ENCODE measurements at regions not wholly inside any gene's neighbourhood (a gene's known extent, or its start where the extent isn't known, plus 50 kb on each side); places are given as distances from the start of the nearest gene placed in this dataset.
"Not testable (repeated sequence)": the region's sequence is repeated elsewhere in the genome, so short reads cannot be mapped to it uniquely, and the experiment has no call there.

DNA sequence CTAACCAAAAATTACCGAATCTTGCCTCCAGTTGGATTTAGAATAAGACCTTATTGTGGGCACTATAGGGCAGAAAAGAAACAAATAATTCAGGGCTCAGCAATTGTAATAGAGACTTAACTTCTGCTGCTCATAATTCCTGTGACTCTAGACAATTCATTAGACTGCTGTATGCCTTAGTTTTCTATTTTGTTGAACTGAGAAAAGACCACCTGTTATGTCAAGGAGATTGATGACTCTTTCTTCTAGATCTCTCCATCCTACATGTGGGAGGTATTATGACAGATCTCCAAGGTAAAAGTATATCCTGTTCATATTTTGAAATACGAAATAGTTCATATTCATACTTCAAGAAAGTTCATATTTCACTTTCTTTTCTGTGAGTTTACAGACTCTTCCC is 605.1 kb downstream of the PSAT1 start:
- no peak for DNase-seq (ENCODE audit: low read depth)
- in situ Hi-C loops (cut with HindIII; ENCODE audit: low sequenced_read_pairs), result no loop called here
- TF ChIP-seq, protein P1, sequence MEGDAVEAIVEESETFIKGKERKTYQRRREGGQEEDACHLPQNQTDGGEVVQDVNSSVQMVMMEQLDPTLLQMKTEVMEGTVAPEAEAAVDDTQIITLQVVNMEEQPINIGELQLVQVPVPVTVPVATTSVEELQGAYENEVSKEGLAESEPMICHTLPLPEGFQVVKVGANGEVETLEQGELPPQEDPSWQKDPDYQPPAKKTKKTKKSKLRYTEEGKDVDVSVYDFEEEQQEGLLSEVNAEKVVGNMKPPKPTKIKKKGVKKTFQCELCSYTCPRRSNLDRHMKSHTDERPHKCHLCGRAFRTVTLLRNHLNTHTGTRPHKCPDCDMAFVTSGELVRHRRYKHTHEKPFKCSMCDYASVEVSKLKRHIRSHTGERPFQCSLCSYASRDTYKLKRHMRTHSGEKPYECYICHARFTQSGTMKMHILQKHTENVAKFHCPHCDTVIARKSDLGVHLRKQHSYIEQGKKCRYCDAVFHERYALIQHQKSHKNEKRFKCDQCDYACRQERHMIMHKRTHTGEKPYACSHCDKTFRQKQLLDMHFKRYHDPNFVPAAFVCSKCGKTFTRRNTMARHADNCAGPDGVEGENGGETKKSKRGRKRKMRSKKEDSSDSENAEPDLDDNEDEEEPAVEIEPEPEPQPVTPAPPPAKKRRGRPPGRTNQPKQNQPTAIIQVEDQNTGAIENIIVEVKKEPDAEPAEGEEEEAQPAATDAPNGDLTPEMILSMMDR (IDR thresholded peaks at IDR 0.05; ENCODE audit: low read depth, low read length, missing control alignments), result no peak
- H3K4me3 ChIP-seq (ENCODE audit: low read depth, low read length), result no peak overlapping the region

DNA sequence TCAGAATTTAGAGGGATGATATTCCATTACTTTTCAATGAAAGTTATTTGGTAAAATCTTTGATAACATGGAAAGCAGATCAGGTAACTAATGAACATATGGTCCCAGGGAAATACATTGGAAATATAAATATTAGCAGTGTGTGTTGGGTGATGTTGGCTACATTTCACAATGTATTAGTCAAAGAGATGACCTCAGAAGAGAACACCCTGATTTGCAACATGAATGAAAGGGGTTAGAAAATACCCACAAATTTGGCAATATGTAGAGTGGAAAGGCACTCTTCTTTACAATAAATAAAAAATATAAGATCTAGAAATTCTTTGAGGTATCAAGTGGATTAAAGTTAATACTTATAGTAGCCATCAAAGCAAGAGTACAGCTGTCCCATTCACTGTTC is 606.7 kb downstream of the PSAT1 start:
- no peak overlapping the region for H3K4me3 ChIP-seq (ENCODE audit: low read depth, low read length)
- no peak for DNase-seq (ENCODE audit: low read depth)
- TF ChIP-seq, protein P1 (IDR thresholded peaks at IDR 0.05; ENCODE audit: low read depth, low read length, missing control alignments), result no peak
- in situ Hi-C loops (cut with HindIII; ENCODE audit: low sequenced_read_pairs), result no loop called here

DNA sequence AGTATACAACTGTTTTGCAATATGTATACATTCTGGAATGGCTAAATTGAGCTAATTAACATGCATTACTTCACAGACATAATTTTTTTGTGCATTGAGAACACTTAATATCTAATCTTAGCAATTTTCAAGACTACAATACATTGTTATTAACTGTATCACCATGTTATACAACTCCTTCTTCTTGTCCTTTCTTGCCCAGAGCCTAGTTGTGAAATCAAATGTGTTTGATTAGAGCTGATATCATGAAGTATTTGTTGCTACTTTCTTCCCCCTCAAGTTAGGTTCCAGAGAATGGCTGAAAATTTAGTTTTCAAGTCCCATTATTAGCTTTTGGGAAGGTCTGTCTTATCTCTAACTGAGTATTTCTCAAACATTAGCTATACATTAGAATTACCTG is 607.8 kb downstream of the PSAT1 start:
- in situ Hi-C loops (cut with HindIII; ENCODE audit: low sequenced_read_pairs), result no loop called here
- no peak overlapping the region for H3K4me3 ChIP-seq (ENCODE audit: low read depth, low read length)
- TF ChIP-seq, protein P1 (IDR thresholded peaks at IDR 0.05; ENCODE audit: low read depth, low read length, missing control alignments), result no peak
- DNase-seq (ENCODE audit: low read depth), result no peak

DNA sequence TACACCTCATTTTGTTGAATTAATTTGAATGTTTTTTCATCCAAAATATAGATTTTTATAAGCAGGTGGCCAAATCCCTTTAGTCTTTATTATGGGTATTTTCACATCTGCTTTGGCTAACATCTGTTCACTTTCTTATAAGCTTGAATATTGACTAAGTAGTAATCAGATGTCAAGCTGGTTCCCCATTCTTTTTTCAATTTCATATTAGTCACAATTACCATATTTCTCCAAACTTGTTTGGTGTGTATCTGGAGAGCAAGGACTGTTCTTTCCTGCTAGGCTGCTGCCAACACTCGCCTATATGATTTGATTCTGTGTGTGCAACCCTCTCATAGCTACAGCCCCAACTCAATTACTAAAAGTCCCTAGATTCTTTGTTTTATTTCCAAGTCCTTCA is 608.5 kb downstream of the PSAT1 start:
- no peak overlapping the region for H3K4me3 ChIP-seq (ENCODE audit: low read depth, low read length)
- in situ Hi-C loops (cut with HindIII; ENCODE audit: low sequenced_read_pairs), result no loop called here
- TF ChIP-seq, protein P1 (IDR thresholded peaks at IDR 0.05; ENCODE audit: low read depth, low read length, missing control alignments), result no peak
- DNase-seq (ENCODE audit: low read depth), result no peak

DNA sequence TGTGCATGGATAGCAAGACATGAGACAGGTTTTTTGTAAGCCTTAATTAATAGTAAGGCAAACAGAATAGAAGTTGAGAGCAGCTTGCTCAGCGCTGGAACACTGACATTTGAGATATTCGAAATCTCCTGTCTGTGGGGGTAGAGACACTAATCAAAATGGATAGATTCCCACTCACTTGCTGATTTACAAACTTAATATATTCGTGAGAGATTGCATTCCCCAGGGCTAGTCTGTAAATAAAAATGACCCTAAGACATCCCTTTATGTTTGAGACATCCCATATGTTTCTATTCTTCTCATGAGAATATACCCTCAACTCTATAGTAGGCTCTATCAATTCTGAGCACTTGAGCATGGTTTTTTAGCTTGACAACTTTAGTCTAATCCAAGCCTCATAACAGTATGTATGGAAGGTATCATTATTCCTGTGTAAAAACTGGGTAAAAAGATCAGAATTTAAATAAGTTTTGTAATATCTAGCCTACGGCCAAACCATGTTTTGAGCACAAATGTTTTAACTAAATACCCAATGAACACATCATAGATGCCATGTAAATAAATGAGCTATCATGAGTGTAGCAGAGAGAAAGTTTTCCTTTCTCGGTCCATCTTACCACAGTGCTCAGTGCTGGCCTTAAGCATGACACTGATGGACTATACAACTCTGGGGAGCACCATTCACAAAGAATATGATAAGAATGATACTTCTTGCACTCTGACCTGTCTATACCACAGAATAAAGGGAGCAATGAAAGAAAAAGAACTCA is 609.2 kb downstream of the PSAT1 start:
- in situ Hi-C loops (cut with HindIII; ENCODE audit: low sequenced_read_pairs), result no loop called here
- no peak overlapping the region for H3K4me3 ChIP-seq (ENCODE audit: low read depth, low read length)
- TF ChIP-seq, protein P1 (IDR thresholded peaks at IDR 0.05; ENCODE audit: low read depth, low read length, missing control alignments), result no peak
- no peak for DNase-seq (ENCODE audit: low read depth)

DNA sequence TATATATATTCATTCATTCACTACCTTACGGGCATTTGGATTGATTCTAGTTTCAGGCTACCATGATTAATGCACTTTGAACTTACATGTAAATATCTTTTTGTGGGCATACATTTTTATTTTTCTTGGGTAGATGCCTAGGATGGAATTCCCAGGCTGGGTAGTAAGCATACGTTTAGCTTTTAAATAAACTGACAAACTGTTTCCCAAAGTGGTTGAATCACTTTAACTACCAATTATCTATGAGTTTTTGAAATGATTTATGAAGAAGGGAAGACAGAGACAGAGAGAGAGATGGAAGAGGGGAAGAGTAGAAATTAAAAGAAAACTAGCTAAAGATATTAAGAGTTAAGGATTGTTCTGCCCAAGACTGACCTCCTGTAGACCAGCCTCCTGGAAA is 612.6 kb downstream of the PSAT1 start:
- TF ChIP-seq, protein P1 (IDR thresholded peaks at IDR 0.05; ENCODE audit: low read depth, low read length, missing control alignments), result no peak
- no peak overlapping the region for H3K4me3 ChIP-seq (ENCODE audit: low read depth, low read length)
- DNase-seq (ENCODE audit: low read depth), result no peak
- in situ Hi-C loops (cut with HindIII; ENCODE audit: low sequenced_read_pairs), result no loop called here

DNA sequence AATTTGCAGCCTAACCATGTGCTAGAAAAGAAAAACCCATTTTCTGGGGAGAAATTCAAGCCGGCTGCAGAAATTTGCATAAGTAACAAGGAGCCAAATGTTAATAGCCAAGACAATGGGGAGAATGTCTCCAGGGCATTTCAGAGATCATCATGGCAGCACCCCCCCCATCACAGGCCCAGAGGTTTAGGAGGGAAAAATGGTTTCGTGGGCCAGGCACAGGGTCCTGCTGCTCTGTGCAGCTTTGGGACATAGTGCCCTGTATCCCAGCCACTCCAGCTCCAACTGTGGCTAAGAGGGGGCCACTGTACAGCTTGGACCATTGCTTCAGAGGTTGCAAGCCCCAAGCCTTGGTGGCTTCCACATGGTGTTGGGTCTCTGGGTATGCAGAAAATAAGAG is 620.0 kb downstream of the PSAT1 start:
- H3K4me3 ChIP-seq (ENCODE audit: low read depth, low read length); DNase-seq (ENCODE audit: low read depth); in situ Hi-C loops (cut with HindIII; ENCODE audit: low sequenced_read_pairs): not testable (repeated sequence)
